Smooth muscle cell (in vitro differentiated cells): ENCODE measurements at regions not wholly inside any gene's neighbourhood (a gene's known extent, or its start where the extent isn't known, plus 50 kb on each side); places are given as distances from the start of the nearest gene placed in this dataset.

ENCODE experiments used
- DNase-seq: peaks from one replicate; lab custom pipeline; 2025; ENCODE audit not compliant: unreplicated experiment; lab: John Stamatoyannopoulos, UW
- H2AFZ ChIP-seq: fragments of 200-600 bp; sonication (generic); 2 replicates; pipeline ENCODE4 v1.6.0; 2016; ENCODE audit warnings: antibody characterized with exemption, low read depth, mild to moderate bottlenecking
- H3F3A ChIP-seq: fragments of 200-600 bp; sonication (generic); 2 replicates; pipeline ENCODE4 v1.6.0; 2017; ENCODE audit warnings: antibody characterized with exemption, low read depth
- H3K27ac ChIP-seq: fragments of 200-600 bp; sonication (generic); 2 replicates; pipeline ENCODE4 v1.5.1; 2016; ENCODE audit warnings: low read depth, mild to moderate bottlenecking
- H3K27me3 ChIP-seq: fragments of 200-600 bp; sonication (generic); 2 replicates; pipeline ENCODE4 v1.6.1; 2016; ENCODE audit warnings: low read depth, mild to moderate bottlenecking
- H3K36me3 ChIP-seq: fragments of 200-600 bp; sonication (generic); 2 replicates; pipeline ENCODE4 v1.5.1; 2016; ENCODE audit warnings: low read depth
- H3K4me1 ChIP-seq: fragments of 200-600 bp; sonication (generic); 2 replicates; pipeline ENCODE4 v1.5.1; 2016; ENCODE audit warnings: low read depth
- H3K4me2 ChIP-seq: fragments of 200-600 bp; sonication (generic); 2 replicates; pipeline ENCODE4 v1.6.0; 2016; ENCODE audit warnings: mild to moderate bottlenecking
- H3K4me3 ChIP-seq: fragments of 200-600 bp; sonication (generic); 2 replicates; pipeline ENCODE4 v1.5.1; 2016; ENCODE audit warnings: mild to moderate bottlenecking
- H3K79me2 ChIP-seq: fragments of 200-600 bp; sonication (generic); 2 replicates; pipeline ENCODE4 v1.6.0; 2016; ENCODE audit warnings: low read depth, mild to moderate bottlenecking
- H3K9ac ChIP-seq: fragments of 200-600 bp; sonication (generic); 2 replicates; pipeline ENCODE4 v1.6.0; 2016; ENCODE audit warnings: low read depth
- H3K9me3 ChIP-seq: fragments of 200-600 bp; sonication (generic); replicated peaks from 2 replicates; pipeline ENCODE4 v1.5.1; 2016; ENCODE audit warnings: low read depth
- H4K20me1 ChIP-seq: fragments of 200-600 bp; sonication (generic); 2 replicates; pipeline ENCODE4 v1.6.0; 2016; ENCODE audit warnings: low read depth
- WGBS: methylation state at CpG from one replicate; pipeline ENCODE4 v1.1.7; 2016; ENCODE audit warnings: low lambda C conversion rate; 5-methylcytosine and 5-hydroxymethylcytosine counted together
- TF ChIP-seq, protein P1 (sequence below): fragments of 200-600 bp; sonication (generic); IDR thresholded peaks from 2 replicates; pipeline ENCODE4 v1.5.1; 2017; ENCODE audit warnings: borderline replicate concordance, mild to moderate bottlenecking, antibody characterized with exemption; ENCODE audit not compliant: insufficient read depth, poor library complexity, severe bottlenecking

DNA sequence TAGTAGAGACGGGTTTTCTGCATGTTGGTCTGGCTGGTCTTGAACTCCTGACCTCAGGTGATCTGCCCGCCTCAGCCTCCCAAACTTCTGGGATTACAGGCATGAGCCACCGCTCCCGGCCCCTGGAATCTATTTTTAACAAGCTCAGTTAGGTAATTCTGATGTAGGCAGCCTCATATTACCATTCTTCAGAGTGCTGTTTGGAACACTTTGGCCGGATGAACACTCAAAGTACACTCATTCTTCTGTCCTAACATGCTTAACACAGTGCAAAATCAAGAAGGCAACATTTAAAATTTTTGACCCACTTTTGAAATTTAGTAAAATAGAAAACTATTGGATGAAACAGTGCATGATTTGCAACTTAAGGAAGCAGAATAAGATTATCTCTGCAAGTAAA, 586.7 kb upstream of the CHORDC1 start:
- DNase-seq, result no peak
- H3K4me3 ChIP-seq, result no peak overlapping the region
- H3K27me3 ChIP-seq, result no peaks in the 10 kb centered on the region
- H3K9ac ChIP-seq, result no peak overlapping the region
- no peaks in the 10 kb centered on the region for H3K79me2 ChIP-seq
- no peaks in the 10 kb centered on the region for H3F3A ChIP-seq
- H2AFZ ChIP-seq, result no peak overlapping the region
- H3K36me3 ChIP-seq, result no peaks in the 10 kb centered on the region
- no peaks in the 10 kb centered on the region for H3K4me1 ChIP-seq
- no peak overlapping the region for H3K4me2 ChIP-seq
- no peak overlapping the region for H3K27ac ChIP-seq
- no peaks in the 10 kb centered on the region for H3K9me3 ChIP-seq
- H4K20me1 ChIP-seq, result no peaks in the 10 kb centered on the region
- WGBS, result 84% methylated on average over 5 of the region's 5 CpGs
- TF ChIP-seq, protein P1, sequence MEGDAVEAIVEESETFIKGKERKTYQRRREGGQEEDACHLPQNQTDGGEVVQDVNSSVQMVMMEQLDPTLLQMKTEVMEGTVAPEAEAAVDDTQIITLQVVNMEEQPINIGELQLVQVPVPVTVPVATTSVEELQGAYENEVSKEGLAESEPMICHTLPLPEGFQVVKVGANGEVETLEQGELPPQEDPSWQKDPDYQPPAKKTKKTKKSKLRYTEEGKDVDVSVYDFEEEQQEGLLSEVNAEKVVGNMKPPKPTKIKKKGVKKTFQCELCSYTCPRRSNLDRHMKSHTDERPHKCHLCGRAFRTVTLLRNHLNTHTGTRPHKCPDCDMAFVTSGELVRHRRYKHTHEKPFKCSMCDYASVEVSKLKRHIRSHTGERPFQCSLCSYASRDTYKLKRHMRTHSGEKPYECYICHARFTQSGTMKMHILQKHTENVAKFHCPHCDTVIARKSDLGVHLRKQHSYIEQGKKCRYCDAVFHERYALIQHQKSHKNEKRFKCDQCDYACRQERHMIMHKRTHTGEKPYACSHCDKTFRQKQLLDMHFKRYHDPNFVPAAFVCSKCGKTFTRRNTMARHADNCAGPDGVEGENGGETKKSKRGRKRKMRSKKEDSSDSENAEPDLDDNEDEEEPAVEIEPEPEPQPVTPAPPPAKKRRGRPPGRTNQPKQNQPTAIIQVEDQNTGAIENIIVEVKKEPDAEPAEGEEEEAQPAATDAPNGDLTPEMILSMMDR, result no peak

DNA sequence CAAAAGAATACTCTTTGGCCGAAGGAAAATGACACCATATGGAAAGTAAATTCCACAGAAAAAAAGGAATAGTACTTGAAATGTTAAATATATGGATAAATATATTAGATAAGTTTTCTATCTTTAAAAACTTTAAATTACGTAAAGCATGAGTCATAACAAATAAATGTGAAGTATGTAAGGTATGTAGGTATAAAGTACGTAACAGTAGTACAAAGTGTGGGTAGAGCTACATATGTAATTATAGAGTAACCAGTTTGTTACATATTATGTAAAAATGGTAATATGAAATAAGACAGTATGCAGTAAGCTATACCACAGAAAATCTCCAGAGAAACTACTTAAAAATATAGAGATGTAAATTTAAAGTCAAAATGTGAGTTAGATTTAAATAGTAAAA, 582.3 kb upstream of the CHORDC1 start:
- no peak for DNase-seq
- WGBS, result 79% methylated on average over 3 of the region's 3 CpGs

DNA sequence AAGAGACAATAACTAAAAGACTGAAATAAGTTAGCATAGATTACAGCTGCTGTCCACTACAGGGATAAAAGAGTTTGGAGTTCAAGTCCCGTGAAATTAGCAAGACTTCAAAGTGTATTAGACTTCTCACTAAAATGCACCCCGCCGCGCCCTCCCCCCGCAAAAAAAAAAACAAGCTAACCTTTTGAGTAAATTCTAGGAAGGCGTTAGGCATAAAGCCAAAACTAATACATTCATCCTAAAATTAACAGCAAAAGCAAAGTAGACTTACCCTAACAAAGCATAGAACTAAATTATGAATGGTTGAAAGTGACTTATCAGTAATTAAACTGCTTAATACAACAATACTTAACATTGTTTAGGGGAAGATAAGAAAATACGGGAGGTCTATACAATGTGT, 581.0 kb upstream of the CHORDC1 start:
- H3K27me3 ChIP-seq, result no peaks in the 10 kb centered on the region
- no peak overlapping the region for H3K27ac ChIP-seq

More for the DNA sequence above, 582.3 kb upstream of the CHORDC1 start:
- H3K4me1 ChIP-seq, result no peaks in the 10 kb centered on the region
- no peak overlapping the region for H3K4me2 ChIP-seq
- H3K79me2 ChIP-seq, result no peaks in the 10 kb centered on the region
- H3K9me3 ChIP-seq, result no peaks in the 10 kb centered on the region
- no peaks in the 10 kb centered on the region for H4K20me1 ChIP-seq
- H3K27me3 ChIP-seq, result no peaks in the 10 kb centered on the region
- no peak overlapping the region for H3K27ac ChIP-seq
- H2AFZ ChIP-seq, result no peak overlapping the region
- no peak overlapping the region for H3K9ac ChIP-seq
- H3K4me3 ChIP-seq, result no peak overlapping the region
- H3K36me3 ChIP-seq, result no peaks in the 10 kb centered on the region
- TF ChIP-seq, protein P1, result no peak
- no peaks in the 10 kb centered on the region for H3F3A ChIP-seq

DNA sequence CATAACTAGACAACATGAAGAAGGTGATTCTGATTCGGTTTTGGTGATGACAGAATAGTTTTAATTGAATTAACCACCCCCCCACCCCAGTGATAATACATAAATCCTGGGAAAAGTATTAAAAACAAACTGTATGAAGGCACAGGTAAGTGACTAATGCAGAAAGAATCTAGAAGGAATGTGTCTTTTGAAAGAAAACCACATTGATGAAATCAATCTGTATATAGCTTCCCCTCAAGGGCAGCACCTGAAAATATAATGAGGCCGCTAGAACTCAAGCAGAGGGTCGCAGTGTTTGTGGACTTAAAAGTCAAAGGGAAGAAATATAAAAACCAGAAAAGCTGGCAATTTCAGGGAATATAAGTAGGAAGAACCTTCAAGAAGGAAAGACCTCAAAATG, 580.5 kb upstream of the CHORDC1 start:
- no peaks in the 10 kb centered on the region for H3K4me1 ChIP-seq
- H2AFZ ChIP-seq, result no peak overlapping the region
- H3K4me2 ChIP-seq, result no peak overlapping the region
- H3F3A ChIP-seq, result no peaks in the 10 kb centered on the region
- H3K36me3 ChIP-seq, result no peaks in the 10 kb centered on the region
- no peak overlapping the region for H3K27ac ChIP-seq
- H3K27me3 ChIP-seq, result no peaks in the 10 kb centered on the region
- no peak for DNase-seq
- 58% methylated on average over 3 of the region's 3 CpGs for WGBS
- TF ChIP-seq, protein P1, result no peak
- H3K9ac ChIP-seq, result no peak overlapping the region
- H4K20me1 ChIP-seq, result no peaks in the 10 kb centered on the region
- H3K9me3 ChIP-seq, result no peaks in the 10 kb centered on the region
- H3K4me3 ChIP-seq, result no peak overlapping the region
- H3K79me2 ChIP-seq, result no peaks in the 10 kb centered on the region

More for the DNA sequence above, 581.0 kb upstream of the CHORDC1 start:
- H3K36me3 ChIP-seq, result no peaks in the 10 kb centered on the region
- WGBS, result 81% methylated on average over 7 of the region's 7 CpGs
- no peaks in the 10 kb centered on the region for H3K79me2 ChIP-seq
- no peak for DNase-seq
- no peaks in the 10 kb centered on the region for H3F3A ChIP-seq
- H3K4me1 ChIP-seq, result no peaks in the 10 kb centered on the region
- no peaks in the 10 kb centered on the region for H3K9me3 ChIP-seq
- no peak overlapping the region for H3K9ac ChIP-seq
- TF ChIP-seq, protein P1, result no peak
- H4K20me1 ChIP-seq, result no peaks in the 10 kb centered on the region
- H3K4me2 ChIP-seq, result no peak overlapping the region
- H2AFZ ChIP-seq, result no peak overlapping the region
- H3K4me3 ChIP-seq, result no peak overlapping the region
